GM18873 (cell line): ENCODE measurements at regions not wholly inside any gene's neighbourhood (a gene's known extent, or its start where the extent isn't known, plus 50 kb on each side); places are given as distances from the start of the nearest gene placed in this dataset.
"Not testable (repeated sequence)": the region's sequence is repeated elsewhere in the genome, so short reads cannot be mapped to it uniquely, and the experiment has no call there.

ENCODE experiments used
- ATAC-seq: cut with Tn5 transposase; IDR thresholded peaks from one replicate; pipeline ENCODE4 v1.9.1; 2021; ENCODE audit warnings: mild to moderate bottlenecking, moderate library complexity, moderate number of reproducible peaks; ENCODE audit not compliant: unreplicated experiment, low FRiP score

DNA sequence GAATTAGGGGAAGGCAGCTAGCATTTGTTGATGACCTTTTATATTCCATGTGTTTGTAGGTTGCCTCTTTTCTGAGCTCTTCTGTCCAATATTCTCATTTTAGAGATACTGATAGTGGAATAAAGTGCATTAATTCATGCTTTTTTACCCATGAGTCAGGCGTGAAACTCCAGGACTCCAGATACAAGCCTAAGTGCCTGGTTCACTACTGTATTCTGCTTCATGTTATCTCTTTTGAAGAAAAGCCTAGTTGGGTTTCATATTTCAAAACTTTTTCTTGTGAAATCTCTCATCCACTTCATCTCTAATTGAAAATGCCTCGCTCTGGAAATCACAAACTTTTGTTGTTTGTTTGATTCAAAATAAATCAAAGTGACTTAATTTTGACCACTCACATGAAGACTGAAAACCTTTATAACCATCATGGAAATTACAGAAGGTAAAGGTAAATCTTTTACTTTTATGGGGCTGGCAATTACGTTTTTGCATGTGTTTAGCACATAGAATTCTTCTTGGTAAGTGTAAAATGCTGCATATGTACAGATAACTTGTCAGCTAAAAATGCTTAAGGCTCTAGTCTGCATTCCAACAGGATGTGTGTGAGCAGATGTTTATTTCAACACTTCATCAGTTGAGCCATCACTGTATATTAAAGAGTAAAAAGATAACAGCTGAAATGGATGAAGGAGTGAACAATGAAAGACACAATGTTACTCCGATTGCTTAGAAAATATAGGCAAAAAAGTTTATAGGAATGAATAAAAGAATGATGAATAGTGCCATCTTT is 961.8 kb upstream of the CELF2 start:
- ATAC-seq: no peak

DNA sequence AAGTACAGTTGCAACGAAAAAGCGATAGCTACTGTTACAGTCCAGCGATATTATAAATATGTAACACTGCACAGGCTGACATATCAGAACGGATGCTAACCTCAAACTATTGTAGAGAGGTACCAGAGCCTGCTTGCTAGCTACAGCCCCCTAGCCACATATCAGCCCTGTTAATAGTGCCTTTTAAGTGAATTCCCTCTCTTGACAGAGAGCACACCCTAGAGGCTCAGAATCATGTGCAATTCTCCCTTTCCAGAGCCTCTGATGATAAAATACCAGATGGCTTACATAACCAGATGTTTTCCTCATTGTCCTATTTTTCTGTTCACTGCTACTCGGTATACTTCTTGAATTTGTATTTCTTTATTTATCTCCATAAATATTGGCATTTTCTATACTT is 960.7 kb upstream of the CELF2 start:
- ATAC-seq: no peak

DNA sequence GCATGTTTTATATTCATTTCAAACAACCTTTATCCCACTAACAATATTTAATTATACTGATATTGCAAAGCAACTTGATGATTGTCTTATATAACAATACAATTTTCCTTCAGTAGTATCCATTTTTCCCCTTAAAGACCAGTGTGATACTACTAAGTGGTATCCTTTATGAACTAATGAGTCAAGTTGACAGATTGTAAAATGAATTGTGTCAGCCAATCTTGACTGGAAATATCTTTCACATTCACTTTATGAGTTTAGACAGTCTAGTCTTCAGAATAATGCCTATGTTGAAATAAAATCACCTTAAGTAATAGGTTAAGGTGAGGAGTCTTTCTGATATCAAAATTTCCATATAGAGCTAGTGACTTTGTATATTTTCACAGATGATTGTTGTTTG is 950.0 kb upstream of the CELF2 start:
- ATAC-seq: no peak

DNA sequence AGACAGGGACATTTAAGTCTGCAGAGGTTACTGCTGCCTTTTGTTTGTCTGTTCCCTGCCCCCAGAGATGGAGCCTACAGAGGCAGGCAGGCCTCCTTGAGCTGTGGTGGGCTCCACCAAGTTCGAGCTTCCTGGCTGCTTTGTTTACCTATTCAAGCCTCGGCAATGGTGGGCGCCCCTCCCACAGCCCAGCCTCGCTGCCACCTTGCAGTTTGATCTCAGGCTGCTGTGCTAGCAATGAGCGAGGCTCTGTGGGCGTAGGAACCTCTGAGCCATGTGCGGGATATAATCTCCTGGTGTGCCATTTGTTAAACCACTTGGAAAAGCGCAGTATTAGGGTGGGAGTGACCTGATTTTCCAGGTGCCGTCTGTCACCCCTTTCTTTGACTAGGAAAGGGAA is 942.8 kb upstream of the CELF2 start:
- ATAC-seq: not testable (repeated sequence)

DNA sequence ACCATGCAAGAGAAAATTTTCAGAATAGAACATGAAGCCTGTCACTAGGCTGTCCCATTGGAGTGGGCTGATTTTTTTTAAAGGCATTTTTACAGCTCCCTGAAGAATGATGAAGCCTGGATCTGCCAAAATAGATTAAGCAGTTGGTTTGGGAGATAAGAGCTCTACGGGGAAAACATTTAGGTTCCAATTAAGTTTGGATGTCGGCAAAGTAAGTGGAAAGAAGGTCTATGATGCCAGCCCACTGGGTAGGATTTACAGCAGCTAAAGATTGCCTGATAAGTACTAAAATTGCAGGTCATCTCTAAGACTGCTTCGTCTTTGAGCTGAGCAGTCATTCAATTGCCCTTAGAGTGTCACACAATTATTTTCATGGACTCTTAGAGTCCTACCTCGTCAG is 939.2 kb upstream of the CELF2 start:
- ATAC-seq: no peak

DNA sequence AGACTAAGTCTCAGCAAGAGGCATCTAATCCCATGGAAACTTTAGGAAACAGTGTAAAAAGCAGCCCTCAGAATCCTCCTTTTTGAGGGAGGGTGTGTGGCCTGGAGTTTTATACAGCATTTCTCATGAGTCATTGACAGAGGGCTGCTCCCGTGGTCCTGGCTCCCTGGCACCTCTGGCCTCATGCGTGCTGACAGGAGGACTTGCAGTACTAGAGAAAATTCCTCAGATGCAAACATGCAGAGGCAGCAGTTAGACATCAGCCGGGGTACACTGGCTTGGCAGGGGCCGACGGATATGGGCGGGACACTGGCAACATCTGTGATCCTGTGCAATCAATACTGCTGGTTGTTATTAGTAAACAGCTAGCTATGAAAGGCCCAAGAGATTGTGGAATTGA is 925.1 kb upstream of the CELF2 start:
- no peak for ATAC-seq

DNA sequence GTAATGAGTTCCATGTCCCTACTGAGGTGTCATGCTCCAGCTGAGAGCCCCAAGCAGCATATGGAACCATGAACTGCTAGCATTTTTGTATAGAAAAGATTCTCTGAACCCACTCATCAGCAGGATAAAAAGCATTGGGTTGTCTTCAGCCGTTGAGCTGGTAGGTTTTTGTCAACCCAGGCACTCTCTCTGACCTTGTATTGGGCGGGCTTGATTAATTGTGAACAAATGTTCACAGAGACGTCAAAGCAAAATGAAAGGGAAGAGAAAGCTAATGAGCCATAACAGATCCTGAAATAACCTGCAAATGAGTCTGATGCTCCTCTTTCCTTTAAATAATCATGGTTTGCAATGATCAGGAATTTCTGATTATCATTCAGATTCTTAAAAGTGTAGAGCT is 924.7 kb upstream of the CELF2 start:
- ATAC-seq: no peak

DNA sequence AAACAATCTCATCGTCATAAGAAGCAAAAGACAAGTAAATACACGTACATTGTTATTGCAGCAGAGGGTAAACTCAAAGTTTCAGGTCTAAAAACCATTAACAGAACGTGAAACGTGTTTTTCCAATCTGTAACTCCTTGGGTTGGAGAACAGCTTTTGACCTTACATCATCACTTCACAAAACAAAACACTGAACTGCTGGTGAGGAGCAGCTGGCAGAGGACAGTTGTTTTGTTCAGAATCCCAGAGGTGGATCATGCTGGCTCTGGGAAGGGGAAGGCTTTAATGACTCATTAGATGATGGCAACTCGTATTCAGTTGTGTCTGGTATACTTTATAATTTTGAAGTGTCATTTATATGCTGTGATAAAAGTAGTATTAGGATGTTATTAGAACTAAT is 923.0 kb upstream of the CELF2 start:
- ATAC-seq: no peak

DNA sequence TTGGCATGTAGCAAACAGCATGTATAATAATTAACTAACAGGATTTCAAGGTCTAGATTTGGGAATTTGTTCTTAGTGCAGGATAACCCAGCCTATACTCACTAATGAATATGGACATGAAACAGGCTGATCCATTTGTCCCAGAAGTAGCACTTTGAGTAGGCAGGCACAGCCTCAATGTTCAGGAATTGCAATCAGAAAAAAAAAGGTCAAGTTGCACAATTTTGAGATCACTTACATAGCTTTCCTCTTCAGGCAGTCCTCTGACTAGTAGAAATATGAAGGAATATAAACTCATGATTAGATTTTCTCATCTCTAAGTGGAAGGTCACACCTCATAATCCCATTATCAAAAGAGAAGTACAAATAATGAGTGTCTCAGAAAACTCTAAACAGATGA is 921.4 kb upstream of the CELF2 start:
- ATAC-seq: no peak

DNA sequence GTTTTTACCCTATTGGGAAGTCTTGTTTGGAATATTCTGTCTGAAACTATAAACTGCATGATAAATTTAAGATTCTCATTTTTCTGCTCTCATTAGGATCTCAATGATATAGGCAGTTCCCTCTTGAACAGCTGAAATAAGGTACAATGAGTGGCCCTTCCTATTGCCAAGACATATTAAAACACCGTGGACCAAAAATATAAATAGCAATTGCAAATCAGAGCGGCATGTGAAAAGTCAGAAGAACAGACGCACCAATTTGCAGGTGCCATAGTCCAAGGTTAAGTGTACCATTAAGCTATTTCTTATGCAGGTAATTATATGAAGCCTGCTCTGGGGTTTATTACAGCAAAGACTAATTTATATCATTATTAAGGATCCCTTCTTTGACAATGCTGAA is 920.8 kb upstream of the CELF2 start:
- no peak for ATAC-seq

DNA sequence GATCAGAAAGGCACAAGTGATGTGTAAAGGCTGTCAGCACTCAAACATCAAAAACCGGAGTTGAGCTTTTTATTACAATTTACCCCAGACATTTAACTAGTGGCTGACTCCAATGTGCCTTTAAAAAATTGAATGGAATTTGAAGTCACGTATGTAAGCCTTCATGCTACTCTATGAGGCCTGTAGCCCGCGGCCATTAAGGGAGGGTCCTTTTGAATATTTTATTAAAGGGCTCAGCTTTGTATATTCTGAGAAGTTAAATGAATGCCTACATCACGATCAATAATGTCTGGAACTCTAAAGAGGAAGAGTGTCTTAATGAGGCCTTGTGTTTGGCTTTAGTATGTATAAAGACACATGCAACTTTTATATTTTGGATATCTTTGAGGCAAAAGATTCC is 916.6 kb upstream of the CELF2 start:
- ATAC-seq: no peak

DNA sequence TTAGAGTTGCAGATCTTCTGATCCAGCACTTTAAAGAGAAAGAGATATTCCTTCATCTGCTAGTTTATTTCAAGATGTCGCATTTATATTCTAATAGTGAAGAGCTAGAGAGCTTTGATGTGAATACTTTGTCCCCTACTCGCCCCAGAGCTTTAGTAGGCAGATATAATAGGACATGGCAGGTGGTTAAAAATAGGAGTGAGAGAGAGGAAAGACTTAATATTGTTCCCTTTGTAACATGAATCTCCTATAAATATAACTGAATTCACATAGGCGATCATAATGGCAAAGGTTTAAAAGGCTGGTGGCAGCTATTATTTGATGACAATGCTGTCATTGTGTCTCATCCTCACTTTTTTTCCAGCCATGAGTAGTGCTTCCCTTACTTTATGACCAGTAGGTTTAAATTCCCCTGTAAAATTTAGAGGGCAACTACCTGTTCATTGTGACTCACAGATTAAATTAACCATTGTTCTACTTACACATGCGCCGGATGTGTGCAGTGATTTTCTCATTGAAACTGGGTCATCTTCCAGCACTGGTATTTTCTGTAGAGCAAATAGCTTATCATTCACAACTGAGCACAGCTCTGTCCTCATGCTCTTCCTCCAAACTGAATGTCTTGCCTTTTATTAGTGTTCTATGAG is 906.7 kb upstream of the CELF2 start:
- no peak for ATAC-seq

DNA sequence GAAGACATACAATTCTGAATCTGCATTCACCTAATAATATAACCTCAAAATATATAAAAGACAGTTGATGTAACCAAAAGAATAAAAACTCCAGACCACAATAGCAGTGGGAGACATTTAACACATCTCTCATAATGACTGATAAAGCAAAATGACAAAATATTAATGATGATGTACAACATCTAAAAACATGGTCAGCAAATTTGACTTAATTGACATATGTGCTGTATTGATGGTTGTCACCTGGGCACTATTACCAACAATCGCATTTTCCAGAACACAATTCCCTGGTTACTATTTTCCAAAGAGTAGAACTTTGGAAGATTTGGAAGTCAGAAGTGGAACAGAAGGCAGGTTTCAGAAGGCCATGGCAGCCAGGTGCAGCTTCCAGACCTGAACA is 899.5 kb upstream of the CELF2 start:
- no peak for ATAC-seq

DNA sequence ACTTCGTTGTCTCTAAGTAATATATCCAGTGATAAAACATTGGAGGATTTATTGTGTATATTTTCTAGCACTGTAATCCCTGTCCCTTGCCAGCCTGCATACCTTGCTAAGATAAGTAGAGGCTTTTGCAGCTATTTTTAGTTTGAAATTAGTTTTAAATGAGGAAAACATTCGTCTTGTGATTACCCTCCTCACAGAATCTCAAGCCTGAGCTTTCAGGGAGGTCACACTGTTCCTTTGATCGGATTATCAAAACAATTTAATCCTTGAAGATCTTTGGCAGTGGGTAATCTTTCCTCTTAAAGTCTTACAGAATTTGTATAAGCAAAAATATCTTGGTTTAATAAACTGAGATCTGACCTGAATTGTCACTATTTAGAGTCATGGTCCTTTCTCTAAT is 897.0 kb upstream of the CELF2 start:
- ATAC-seq: no peak

DNA sequence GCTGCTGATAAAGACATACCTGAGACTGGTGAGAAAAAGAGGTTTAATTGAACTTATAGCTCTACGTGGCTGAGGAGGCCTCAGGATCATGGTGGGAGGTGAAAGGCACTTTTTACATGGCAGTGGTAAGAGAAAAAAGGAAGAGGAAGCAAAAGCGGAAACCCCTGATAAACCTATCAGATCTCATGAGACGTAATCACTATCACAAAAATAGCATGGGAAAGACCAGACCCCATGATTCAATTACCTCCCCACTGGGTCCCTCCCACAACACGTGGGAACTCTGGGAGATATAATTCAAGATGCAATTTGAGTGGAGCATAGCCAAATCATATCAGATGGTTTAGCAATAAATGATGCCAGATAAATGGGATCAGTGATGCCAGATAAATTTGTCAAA is 892.0 kb upstream of the CELF2 start:
- no peak for ATAC-seq

DNA sequence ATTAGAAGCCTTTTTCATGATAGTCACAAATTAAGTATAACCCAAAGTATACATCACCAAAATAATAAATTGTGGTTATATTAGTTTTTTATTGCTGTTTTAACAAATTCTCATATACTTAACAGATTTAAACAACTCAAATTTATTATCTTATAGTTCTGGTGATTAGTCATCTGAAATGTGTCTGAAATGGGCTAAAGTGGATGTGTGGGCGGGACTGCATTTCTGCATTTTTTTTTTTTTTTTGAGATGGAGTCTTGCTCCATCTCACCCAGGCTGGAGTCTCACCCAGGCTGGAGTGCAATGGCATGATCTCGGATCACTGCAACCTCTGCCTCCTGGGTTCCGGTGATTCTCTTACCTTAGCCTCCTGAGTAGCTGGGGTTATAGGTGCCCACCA is 891.5 kb upstream of the CELF2 start:
- ATAC-seq: no peak

DNA sequence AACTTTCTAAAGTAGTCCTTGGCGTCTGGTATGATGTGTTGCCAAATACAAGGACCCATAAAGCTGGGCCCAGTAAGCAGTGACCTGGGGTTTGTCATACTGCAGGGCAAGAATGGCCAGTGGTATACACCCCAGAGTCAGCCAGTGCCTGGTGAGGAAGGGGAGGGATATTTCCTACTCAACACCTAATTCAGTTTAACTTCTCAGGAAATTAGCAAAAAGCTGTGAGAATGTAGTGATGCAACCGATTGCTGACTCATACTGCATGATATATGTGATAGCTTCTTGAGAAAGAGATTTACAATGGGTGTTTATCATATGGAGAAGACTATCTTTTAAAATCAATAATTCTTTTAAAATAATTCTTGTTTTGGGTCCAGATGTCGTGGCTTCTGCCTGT is 889.3 kb upstream of the CELF2 start:
- no peak for ATAC-seq

DNA sequence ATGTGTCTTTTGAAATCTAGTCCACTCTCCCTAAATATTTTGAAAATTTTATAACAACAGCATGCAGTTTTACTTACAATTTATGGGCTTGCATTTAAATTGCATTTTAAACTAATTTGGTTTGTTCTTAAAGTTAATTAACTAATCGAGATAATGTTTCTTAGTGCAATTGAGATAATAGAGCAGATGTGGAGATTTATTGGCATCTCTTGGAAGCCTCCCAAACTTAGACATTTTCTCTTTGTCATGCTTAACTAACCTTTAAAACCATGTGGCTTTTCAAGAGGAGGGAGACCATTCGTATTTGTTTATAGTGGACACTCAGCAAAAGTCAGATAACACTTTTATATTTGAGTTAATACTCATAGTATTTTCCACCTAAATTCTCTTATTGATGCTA is 887.0 kb upstream of the CELF2 start:
- ATAC-seq: no peak

DNA sequence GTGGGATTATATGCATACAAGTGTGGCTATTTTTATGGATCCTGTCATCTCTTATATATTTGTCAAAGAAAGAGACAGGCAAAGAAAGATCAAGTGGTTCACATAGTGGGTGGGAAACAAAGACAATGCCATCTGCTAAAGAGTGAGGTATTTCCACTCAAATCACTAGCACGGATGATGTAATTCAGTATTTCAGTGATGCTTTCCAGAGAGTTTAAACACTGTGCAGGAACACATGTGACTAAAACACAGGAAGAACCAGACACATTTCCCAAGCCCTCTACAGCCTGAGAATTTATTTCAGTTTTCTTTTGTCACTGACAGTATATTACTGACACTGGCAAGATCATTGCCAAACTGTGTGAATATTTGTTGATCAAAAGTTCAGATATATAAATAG is 885.7 kb upstream of the CELF2 start:
- no peak for ATAC-seq

DNA sequence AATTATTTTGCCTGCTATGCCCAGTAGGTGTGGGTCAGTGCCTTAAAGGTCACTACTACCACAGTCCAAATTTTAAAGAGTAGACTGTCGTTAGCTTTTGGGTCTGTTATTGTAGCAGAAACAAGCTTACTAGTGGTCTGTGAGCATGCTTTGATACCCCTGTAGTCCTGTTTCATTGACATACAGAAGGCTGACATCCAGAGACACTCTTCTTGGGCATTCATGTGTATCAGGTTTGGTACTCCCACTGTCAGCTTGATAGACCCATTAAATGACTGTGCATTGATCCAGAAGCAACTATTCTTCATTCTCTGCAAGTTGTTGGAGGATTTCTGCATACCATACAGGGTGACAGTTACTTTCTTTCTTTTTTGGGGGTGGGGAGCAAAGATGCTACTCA is 884.4 kb upstream of the CELF2 start:
- no peak for ATAC-seq

DNA sequence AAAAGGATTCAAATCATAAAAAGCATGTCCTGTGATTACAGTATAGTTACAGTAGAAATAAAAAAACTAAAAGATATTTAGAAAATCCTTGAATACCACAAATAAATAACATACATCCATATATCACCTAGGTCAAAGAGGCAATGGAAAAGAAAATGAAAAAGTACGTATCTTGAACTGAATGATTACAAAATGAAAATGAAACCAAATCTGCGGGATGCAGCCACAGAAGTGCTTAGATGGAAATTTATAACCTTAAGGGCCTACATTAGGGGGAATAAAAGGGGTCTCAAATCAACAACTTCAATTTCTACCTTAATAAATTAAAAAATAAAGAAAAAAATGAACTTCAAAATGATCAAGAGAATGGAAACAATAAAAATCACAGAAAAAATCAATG is 879.0 kb upstream of the CELF2 start:
- no peak for ATAC-seq

DNA sequence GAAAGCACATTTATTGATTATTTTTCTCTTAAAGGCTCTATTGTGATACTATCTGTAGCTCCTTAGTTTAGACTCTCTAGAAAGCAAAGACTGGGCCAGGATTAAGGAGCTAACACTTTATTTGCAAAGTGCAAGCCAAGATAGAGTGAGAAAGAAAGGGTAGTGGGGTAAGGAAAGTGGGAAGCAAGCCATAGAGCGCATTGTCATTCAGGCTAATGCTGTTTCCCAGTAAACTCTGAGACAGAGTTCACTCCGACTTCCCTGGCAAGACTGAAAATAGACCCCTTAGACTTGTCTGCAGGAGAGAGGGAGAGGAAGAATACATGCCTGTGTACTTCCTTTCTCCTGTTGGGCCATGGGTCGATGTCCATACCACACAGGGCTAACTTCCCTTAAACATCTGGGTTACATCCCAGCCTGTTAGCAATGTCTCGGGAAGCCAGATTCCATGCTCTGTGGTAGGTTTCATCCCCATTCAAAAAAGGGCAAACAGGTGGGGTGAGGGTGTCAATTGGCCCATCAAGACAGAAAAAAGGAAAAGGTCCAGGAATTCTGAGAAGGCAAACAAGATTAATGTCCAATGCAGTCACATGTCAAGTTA is 875.8 kb upstream of the CELF2 start:
- no peak for ATAC-seq
